ENCODE measurements at regions not wholly inside any gene's neighbourhood (a gene's known extent, or its start where the extent isn't known, plus 50 kb on each side); places are given as distances from the start of the nearest gene placed in this dataset.

DNA sequence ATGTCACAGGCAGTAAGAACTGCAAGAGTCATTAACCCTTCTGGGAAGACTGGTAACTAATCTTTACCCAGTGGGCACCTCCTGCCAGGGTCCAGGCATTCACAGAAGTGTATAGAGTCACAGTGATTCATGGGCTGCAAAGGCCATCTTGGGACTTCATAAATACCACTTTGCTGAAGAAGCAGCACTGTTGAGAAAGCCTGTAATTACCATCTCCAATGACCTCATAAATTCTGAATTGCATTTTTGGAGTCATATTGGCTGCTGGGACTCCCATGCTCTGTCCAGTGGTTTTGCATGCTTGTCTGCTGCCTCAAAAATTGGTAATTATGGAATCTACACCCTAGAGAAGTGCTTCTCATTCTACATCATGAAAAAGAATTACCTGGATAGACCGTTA, 837.2 kb downstream of the NTRK3 start:
- TF ChIP-seq, protein P1, sequence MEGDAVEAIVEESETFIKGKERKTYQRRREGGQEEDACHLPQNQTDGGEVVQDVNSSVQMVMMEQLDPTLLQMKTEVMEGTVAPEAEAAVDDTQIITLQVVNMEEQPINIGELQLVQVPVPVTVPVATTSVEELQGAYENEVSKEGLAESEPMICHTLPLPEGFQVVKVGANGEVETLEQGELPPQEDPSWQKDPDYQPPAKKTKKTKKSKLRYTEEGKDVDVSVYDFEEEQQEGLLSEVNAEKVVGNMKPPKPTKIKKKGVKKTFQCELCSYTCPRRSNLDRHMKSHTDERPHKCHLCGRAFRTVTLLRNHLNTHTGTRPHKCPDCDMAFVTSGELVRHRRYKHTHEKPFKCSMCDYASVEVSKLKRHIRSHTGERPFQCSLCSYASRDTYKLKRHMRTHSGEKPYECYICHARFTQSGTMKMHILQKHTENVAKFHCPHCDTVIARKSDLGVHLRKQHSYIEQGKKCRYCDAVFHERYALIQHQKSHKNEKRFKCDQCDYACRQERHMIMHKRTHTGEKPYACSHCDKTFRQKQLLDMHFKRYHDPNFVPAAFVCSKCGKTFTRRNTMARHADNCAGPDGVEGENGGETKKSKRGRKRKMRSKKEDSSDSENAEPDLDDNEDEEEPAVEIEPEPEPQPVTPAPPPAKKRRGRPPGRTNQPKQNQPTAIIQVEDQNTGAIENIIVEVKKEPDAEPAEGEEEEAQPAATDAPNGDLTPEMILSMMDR (conservative IDR thresholded peaks at IDR 0.05; ENCODE audit: low read length): no peak
- no peak for TF ChIP-seq EZH2phosphoT487 (IDR thresholded peaks at IDR 0.05; ENCODE audit: borderline replicate concordance, low read depth, low read length)

All from OCI-LY7 (cell line).